Peyer's patch (tissue), 4 donors: ENCODE measurements at regions not wholly inside any gene's neighbourhood (a gene's known extent, or its start where the extent isn't known, plus 50 kb on each side); places are given as distances from the start of the nearest gene placed in this dataset.

Experiments used
- POLR2A ChIP-seq, 2 donors: fragments of 450-650 bp; IDR thresholded peaks; one replicate each; pipeline ENCODE4 v1.5.1; 2017; ENCODE audit warnings: antibody characterized with exemption in 2 of 2, mild to moderate bottlenecking in 2 of 2, moderate library complexity in 2 of 2
- TF ChIP-seq, protein P1 (sequence below), 6 experiments: fragments of 450-650 bp in 4 of 6; fragments of 200-600 bp in 2 of 6; sonication (generic) in 1 of 6; IDR thresholded peaks; one replicate each; pipeline ENCODE4 v1.5.1; 2017 to 2019; ENCODE audit warnings: antibody characterized with exemption in 6 of 6, mild to moderate bottlenecking in 3 of 6, moderate library complexity in 1 of 6

DNA sequence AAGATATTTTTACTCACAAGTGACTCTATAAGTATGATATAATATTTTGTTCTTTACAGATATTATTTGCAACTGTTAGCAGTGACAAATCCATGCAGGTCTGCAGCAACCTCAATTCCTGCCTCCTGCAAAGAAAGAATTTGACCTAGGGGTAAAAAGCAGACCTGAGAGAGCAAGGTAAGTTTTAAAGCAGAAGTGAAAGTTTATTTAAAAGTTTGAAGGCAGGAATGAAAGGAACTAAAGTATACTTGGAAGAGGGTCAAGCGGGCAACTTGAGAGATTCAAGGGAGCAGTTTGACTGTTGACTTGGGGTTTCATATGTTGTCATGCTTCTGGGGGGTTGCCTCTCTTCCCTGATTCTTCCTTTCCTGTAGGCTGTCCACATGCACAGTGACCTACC lies 520.1 kb upstream of the PCDH20 start:
- TF ChIP-seq, protein P1, sequence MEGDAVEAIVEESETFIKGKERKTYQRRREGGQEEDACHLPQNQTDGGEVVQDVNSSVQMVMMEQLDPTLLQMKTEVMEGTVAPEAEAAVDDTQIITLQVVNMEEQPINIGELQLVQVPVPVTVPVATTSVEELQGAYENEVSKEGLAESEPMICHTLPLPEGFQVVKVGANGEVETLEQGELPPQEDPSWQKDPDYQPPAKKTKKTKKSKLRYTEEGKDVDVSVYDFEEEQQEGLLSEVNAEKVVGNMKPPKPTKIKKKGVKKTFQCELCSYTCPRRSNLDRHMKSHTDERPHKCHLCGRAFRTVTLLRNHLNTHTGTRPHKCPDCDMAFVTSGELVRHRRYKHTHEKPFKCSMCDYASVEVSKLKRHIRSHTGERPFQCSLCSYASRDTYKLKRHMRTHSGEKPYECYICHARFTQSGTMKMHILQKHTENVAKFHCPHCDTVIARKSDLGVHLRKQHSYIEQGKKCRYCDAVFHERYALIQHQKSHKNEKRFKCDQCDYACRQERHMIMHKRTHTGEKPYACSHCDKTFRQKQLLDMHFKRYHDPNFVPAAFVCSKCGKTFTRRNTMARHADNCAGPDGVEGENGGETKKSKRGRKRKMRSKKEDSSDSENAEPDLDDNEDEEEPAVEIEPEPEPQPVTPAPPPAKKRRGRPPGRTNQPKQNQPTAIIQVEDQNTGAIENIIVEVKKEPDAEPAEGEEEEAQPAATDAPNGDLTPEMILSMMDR (IDR thresholded peaks at IDR 0.05) = no peak
- TF ChIP-seq POLR2A (IDR thresholded peaks at IDR 0.05) = no peak
